ENCODE measurements at regions not wholly inside any gene's neighbourhood (a gene's known extent, or its start where the extent isn't known, plus 50 kb on each side); places are given as distances from the start of the nearest gene placed in this dataset.

GRCh38 chr5:102596951-102597350 lies 98.2 kb upstream of the SLCO6A1 start:
- no peaks in the 10 kb centered on the region for H3K27me3 ChIP-seq
- H3K4me1 ChIP-seq, result no peaks in the 10 kb centered on the region
- intact Hi-C loops (cut with DNase I; ENCODE audit: low total_unique reads), result no loop called here
- no peak overlapping the region for H3K4me3 ChIP-seq
- H3K9me3 ChIP-seq, result no peaks in the 10 kb centered on the region
- no peak overlapping the region for H3K27ac ChIP-seq
- TF ChIP-seq POLR2A (IDR thresholded peaks at IDR 0.05), result no peak
- TF ChIP-seq, protein P1, sequence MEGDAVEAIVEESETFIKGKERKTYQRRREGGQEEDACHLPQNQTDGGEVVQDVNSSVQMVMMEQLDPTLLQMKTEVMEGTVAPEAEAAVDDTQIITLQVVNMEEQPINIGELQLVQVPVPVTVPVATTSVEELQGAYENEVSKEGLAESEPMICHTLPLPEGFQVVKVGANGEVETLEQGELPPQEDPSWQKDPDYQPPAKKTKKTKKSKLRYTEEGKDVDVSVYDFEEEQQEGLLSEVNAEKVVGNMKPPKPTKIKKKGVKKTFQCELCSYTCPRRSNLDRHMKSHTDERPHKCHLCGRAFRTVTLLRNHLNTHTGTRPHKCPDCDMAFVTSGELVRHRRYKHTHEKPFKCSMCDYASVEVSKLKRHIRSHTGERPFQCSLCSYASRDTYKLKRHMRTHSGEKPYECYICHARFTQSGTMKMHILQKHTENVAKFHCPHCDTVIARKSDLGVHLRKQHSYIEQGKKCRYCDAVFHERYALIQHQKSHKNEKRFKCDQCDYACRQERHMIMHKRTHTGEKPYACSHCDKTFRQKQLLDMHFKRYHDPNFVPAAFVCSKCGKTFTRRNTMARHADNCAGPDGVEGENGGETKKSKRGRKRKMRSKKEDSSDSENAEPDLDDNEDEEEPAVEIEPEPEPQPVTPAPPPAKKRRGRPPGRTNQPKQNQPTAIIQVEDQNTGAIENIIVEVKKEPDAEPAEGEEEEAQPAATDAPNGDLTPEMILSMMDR (IDR thresholded peaks at IDR 0.05), result no peak
- no peak for DNase-seq
- H3K36me3 ChIP-seq, result no peaks in the 10 kb centered on the region

DNA sequence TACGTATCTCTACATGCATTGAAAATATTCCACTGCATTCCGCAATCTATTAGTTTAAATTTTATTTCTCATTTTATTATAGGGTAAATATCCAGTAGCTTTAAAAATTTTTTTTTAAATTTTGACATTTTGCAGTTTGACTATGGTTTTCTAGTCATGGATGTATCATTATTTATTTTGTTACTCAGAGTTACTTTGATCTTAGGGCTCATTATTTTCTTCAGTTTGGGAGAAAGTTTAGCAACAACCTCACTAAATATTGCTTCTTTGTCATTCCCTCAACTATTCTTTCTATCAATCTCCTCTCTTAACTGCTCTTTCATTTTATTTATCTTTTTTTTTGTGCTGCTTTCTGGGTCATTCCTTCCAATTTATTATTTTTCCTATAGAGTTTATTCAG lies 100.5 kb upstream of the SLCO6A1 start:
- Histone ChIP-seq H3K4me3 (no peak overlapping the region), H3K36me3 (no peaks in the 10 kb centered on the region), H3K9me3 (no peaks in the 10 kb centered on the region), H3K27ac (no peak overlapping the region), H3K27me3 (no peaks in the 10 kb centered on the region), H3K4me1 (no peaks in the 10 kb centered on the region)
- DNase-seq, result no peak
- TF ChIP-seq POLR2A (IDR thresholded peaks at IDR 0.05), result no peak
- TF ChIP-seq, protein P1 (IDR thresholded peaks at IDR 0.05), result no peak
- intact Hi-C loops (cut with DNase I; ENCODE audit: low total_unique reads), result no loop called here

DNA sequence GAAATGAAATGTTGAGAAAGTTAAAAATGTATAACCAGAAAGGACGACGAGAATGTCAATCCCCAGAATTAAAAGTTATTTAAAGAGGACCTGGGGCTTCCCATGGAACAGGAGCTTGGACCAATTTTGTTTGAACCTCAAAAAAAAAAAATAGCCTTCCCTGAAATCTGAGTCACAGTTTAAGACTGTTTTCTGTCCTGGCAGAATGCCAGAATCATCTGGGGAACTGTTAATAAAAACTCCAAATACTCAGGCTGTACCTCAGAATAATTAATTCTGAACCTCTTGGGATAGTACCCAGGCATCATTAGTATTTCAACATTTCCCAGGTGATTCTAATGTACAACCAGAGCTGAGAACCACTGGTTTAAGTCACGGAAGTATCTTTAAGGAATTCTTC lies 102.2 kb upstream of the SLCO6A1 start:
- Histone ChIP-seq H3K9me3 (no peaks in the 10 kb centered on the region), H3K36me3 (no peaks in the 10 kb centered on the region), H3K27me3 (no peaks in the 10 kb centered on the region), H3K27ac (no peak overlapping the region), H3K4me3 (no peak overlapping the region), H3K4me1 (no peaks in the 10 kb centered on the region)
- DNase-seq, result no peak
- intact Hi-C loops (cut with DNase I; ENCODE audit: low total_unique reads), result no loop called here
- TF ChIP-seq POLR2A (IDR thresholded peaks at IDR 0.05), result no peak
- TF ChIP-seq, protein P1 (IDR thresholded peaks at IDR 0.05), result no peak

DNA sequence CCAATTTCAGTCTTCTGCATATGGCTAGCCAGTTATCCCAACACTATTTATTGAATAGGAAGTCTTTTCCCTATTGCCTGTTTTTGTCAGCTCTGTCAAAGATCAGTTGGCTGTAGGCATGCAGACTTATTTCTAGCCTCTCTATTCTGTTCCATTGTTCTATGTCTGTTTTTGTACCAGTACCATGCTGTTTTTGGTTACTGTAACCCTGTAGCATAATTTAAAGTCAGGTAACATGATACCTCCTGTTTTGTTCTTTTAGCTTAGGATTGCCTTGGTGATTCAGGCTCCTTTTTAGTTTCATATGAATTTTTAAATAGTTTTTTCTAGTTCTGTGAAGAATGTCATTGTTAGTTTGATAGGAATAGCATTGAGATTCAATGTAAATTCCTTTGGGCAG lies 104.9 kb upstream of the SLCO6A1 start:
- H3K27me3 ChIP-seq, result no peaks in the 10 kb centered on the region
- H3K36me3 ChIP-seq, result no peaks in the 10 kb centered on the region
- no peaks in the 10 kb centered on the region for H3K9me3 ChIP-seq
- H3K27ac ChIP-seq, result no peak overlapping the region
- no peaks in the 10 kb centered on the region for H3K4me1 ChIP-seq
- intact Hi-C loops (cut with DNase I; ENCODE audit: low total_unique reads), result no loop called here
- TF ChIP-seq, protein P1 (IDR thresholded peaks at IDR 0.05), result no peak
- TF ChIP-seq POLR2A (IDR thresholded peaks at IDR 0.05), result no peak
- no peak for DNase-seq
- H3K4me3 ChIP-seq, result no peak overlapping the region

GRCh38 chr5:102608414-102608813 lies 109.6 kb upstream of the SLCO6A1 start:
- no peaks in the 10 kb centered on the region for H3K27me3 ChIP-seq
- H3K4me1 ChIP-seq, result no peaks in the 10 kb centered on the region
- H3K36me3 ChIP-seq, result no peaks in the 10 kb centered on the region
- H3K9me3 ChIP-seq, result no peaks in the 10 kb centered on the region
- H3K27ac ChIP-seq, result no peak overlapping the region
- intact Hi-C loops (cut with DNase I; ENCODE audit: low total_unique reads), result no loop called here
- TF ChIP-seq, protein P1 (IDR thresholded peaks at IDR 0.05), result no peak
- TF ChIP-seq POLR2A (IDR thresholded peaks at IDR 0.05), result no peak
- DNase-seq, result no peak
- H3K4me3 ChIP-seq, result no peak overlapping the region
